Breast epithelium (tissue), 3 donors: ENCODE measurements at regions not wholly inside any gene's neighbourhood (a gene's known extent, or its start where the extent isn't known, plus 50 kb on each side); places are given as distances from the start of the nearest gene placed in this dataset.

ENCODE experiments used
- POLR2A ChIP-seq: fragments of 450-650 bp; IDR thresholded peaks from one replicate; pipeline ENCODE4 v1.6.1; 2016; ENCODE audit warnings: antibody characterized with exemption, mild to moderate bottlenecking, moderate library complexity
- TF ChIP-seq, protein P1 (sequence below), 3 donors: fragments of 450-650 bp; IDR thresholded peaks; one replicate each; pipeline ENCODE4 v1.5.1; 2016 to 2017; ENCODE audit warnings: antibody characterized with exemption in 3 of 3, mild to moderate bottlenecking in 3 of 3, moderate library complexity in 3 of 3

DNA sequence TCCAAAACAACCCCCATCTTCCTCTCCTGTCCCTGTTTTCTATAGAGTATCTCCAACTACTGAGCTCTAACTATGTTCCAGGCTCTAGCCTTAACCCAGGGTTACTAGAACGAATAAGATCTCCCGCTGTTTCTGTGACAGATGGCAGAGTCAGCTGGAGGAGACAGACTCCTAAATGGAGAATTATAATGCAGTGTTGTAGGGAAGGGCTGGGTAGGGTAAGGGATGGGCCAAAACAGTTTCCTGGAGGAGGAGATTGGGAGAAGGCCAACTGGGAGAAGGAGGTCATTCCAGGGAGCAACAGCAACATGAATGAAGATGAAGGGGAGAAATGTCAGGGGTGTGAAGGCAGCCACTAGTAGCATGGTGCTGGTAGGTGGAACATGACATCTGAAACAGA, 73.4 kb upstream of the ANO4 start:
- TF ChIP-seq, protein P1, sequence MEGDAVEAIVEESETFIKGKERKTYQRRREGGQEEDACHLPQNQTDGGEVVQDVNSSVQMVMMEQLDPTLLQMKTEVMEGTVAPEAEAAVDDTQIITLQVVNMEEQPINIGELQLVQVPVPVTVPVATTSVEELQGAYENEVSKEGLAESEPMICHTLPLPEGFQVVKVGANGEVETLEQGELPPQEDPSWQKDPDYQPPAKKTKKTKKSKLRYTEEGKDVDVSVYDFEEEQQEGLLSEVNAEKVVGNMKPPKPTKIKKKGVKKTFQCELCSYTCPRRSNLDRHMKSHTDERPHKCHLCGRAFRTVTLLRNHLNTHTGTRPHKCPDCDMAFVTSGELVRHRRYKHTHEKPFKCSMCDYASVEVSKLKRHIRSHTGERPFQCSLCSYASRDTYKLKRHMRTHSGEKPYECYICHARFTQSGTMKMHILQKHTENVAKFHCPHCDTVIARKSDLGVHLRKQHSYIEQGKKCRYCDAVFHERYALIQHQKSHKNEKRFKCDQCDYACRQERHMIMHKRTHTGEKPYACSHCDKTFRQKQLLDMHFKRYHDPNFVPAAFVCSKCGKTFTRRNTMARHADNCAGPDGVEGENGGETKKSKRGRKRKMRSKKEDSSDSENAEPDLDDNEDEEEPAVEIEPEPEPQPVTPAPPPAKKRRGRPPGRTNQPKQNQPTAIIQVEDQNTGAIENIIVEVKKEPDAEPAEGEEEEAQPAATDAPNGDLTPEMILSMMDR (IDR thresholded peaks at IDR 0.05) = no peak
- TF ChIP-seq POLR2A = no peak
